ENCODE measurements at regions not wholly inside any gene's neighbourhood (a gene's known extent, or its start where the extent isn't known, plus 50 kb on each side); places are given as distances from the start of the nearest gene placed in this dataset.
"Not testable (repeated sequence)": the region's sequence is repeated elsewhere in the genome, so short reads cannot be mapped to it uniquely, and the experiment has no call there.

- TF ChIP-seq CTCF (IDR thresholded peaks at IDR 0.05; ENCODE audit: borderline replicate concordance, extremely low read depth, low read length, poor library complexity, severe bottlenecking); EZH2 (IDR thresholded peaks at IDR 0.05; ENCODE audit: borderline replicate concordance, low read depth, low read length, severe bottlenecking): not testable (repeated sequence)
These were observed 506.3 kb downstream of the FOXD4L5 start for GRCh38 chr9:64778667-64779066.

Data from DND-41 (cell line).